ENCODE measurements at regions not wholly inside any gene's neighbourhood (a gene's known extent, or its start where the extent isn't known, plus 50 kb on each side); places are given as distances from the start of the nearest gene placed in this dataset.
"Not testable (repeated sequence)": the region's sequence is repeated elsewhere in the genome, so short reads cannot be mapped to it uniquely, and the experiment has no call there.

- CTCF ChIA-PET, result interaction anchor here (0.6 kb wide), 1 partner anchor 45 kb away, joined by 4 read pairs; no protein-coding TSS in a partner anchor
- no peaks in the 10 kb centered on the region for H3K27me3 Mint-ChIP-seq (ENCODE audit: insufficient read depth, unreplicated experiment)
Measured at GRCh38 chr15:81062937-81063336, 62.2 kb downstream of the TLNRD1 start.

GRCh38 chr15:81064253-81064652, 63.5 kb downstream of the TLNRD1 start:
- TF ChIP-seq, protein P1, sequence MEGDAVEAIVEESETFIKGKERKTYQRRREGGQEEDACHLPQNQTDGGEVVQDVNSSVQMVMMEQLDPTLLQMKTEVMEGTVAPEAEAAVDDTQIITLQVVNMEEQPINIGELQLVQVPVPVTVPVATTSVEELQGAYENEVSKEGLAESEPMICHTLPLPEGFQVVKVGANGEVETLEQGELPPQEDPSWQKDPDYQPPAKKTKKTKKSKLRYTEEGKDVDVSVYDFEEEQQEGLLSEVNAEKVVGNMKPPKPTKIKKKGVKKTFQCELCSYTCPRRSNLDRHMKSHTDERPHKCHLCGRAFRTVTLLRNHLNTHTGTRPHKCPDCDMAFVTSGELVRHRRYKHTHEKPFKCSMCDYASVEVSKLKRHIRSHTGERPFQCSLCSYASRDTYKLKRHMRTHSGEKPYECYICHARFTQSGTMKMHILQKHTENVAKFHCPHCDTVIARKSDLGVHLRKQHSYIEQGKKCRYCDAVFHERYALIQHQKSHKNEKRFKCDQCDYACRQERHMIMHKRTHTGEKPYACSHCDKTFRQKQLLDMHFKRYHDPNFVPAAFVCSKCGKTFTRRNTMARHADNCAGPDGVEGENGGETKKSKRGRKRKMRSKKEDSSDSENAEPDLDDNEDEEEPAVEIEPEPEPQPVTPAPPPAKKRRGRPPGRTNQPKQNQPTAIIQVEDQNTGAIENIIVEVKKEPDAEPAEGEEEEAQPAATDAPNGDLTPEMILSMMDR (IDR thresholded peaks at IDR 0.05; ENCODE audit: unreplicated experiment), result no peak
- no peak for DNase-seq (ENCODE audit: unreplicated experiment)
- ChIA-PET CTCF (no interaction called here), POLR2A (no interaction called here)
- no peak overlapping the region for H3K27ac Mint-ChIP-seq (ENCODE audit: low read depth, unreplicated experiment)
- H3K4me3 Mint-ChIP-seq (ENCODE audit: unreplicated experiment), result no peak overlapping the region
- H3K9me3 Mint-ChIP-seq (ENCODE audit: unreplicated experiment), result no peaks in the 10 kb centered on the region
- H3K36me3 Mint-ChIP-seq (ENCODE audit: insufficient read depth, unreplicated experiment), result peaks cover 6% of the 10 kb centered on the region
- intact Hi-C loops (cut with micrococcal nuclease), result no loop called here
- no peaks in the 10 kb centered on the region for H3K4me1 Mint-ChIP-seq (ENCODE audit: insufficient read depth, unreplicated experiment)
- H3K27me3 Mint-ChIP-seq (ENCODE audit: insufficient read depth, unreplicated experiment), result no peaks in the 10 kb centered on the region
- BruUV-seq (replicated peaks), result no TSS peak

More at GRCh38 chr15:81062937-81063336, 62.2 kb downstream of the TLNRD1 start:
- Mint-ChIP-seq H3K4me1 (ENCODE audit: insufficient read depth, unreplicated experiment) (no peaks in the 10 kb centered on the region), H3K27ac (ENCODE audit: low read depth, unreplicated experiment) (no peak overlapping the region), H3K36me3 (ENCODE audit: insufficient read depth, unreplicated experiment) (no peaks in the 10 kb centered on the region), H3K9me3 (ENCODE audit: unreplicated experiment) (no peaks in the 10 kb centered on the region), H3K4me3 (ENCODE audit: unreplicated experiment) (no peak overlapping the region)
- intact Hi-C loops (cut with micrococcal nuclease), result no loop called here
- TF ChIP-seq, protein P1 (IDR thresholded peaks at IDR 0.05; ENCODE audit: unreplicated experiment), result no peak
- no peak for DNase-seq (ENCODE audit: unreplicated experiment)
- POLR2A ChIA-PET, result no interaction called here
- no TSS peak for BruUV-seq (replicated peaks)

DNA sequence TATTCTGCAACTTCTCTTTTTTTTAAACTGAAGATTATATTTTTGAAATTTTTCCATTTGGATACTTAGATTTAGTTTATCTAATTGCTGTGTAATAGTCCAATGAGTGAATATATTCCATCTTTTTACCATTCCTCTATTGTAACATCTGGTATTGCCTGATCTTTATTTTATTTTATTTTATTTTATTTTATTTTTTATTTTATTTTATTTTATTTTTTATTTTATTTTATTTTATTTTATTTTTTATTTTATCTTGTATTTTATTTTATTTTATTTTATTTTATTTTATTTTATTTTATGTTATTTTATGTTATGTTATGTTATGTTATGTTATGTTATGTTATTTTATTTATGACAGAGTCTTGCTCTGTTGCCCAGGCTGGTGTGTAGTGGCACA, 66.5 kb upstream of the CFAP161 start:
- intact Hi-C loops (cut with micrococcal nuclease); H3K36me3 Mint-ChIP-seq (ENCODE audit: insufficient read depth, unreplicated experiment); POLR2A ChIA-PET; H3K9me3 Mint-ChIP-seq (ENCODE audit: unreplicated experiment); H3K4me3 Mint-ChIP-seq (ENCODE audit: unreplicated experiment); H3K27me3 Mint-ChIP-seq (ENCODE audit: insufficient read depth, unreplicated experiment); BruUV-seq (replicated peaks); H3K27ac Mint-ChIP-seq (ENCODE audit: low read depth, unreplicated experiment); DNase-seq (ENCODE audit: unreplicated experiment): not testable (repeated sequence)
- CTCF ChIA-PET, result interaction anchor here (1.0 to 1.2 kb wide), 3 partner anchors 199 to 626 kb away, joined by 3 to 4 read pairs (median 3); no protein-coding TSS in a partner anchor
- H3K4me1 Mint-ChIP-seq (ENCODE audit: insufficient read depth, unreplicated experiment), result peaks cover 13% of the 10 kb centered on the region

- no peaks in the 10 kb centered on the region for H3K27me3 Mint-ChIP-seq (ENCODE audit: insufficient read depth, unreplicated experiment)
- no peak for DNase-seq (ENCODE audit: unreplicated experiment)
- H3K9me3 Mint-ChIP-seq (ENCODE audit: unreplicated experiment), result no peaks in the 10 kb centered on the region
- ChIA-PET POLR2A (no interaction called here), CTCF (interaction anchor here (1.0 to 1.2 kb wide), 3 partner anchors 198 to 626 kb away, joined by 3 to 4 read pairs (median 3); no protein-coding TSS in a partner anchor)
- intact Hi-C loops (cut with micrococcal nuclease), result no loop called here
- no peak overlapping the region for H3K27ac Mint-ChIP-seq (ENCODE audit: low read depth, unreplicated experiment)
- peaks cover 7% of the 10 kb centered on the region for H3K36me3 Mint-ChIP-seq (ENCODE audit: insufficient read depth, unreplicated experiment)
- peaks cover 19% of the 10 kb centered on the region for H3K4me1 Mint-ChIP-seq (ENCODE audit: insufficient read depth, unreplicated experiment)
- BruUV-seq (replicated peaks), result no TSS peak
- TF ChIP-seq, protein P1 (IDR thresholded peaks at IDR 0.05; ENCODE audit: unreplicated experiment), result no peak
- H3K4me3 Mint-ChIP-seq (ENCODE audit: unreplicated experiment), result no peak overlapping the region
Measured at GRCh38 chr15:81068516-81068915, 65.6 kb upstream of the CFAP161 start.

GRCh38 chr15:81069356-81069755, 64.7 kb upstream of the CFAP161 start:
- Mint-ChIP-seq H3K4me3 (ENCODE audit: unreplicated experiment) (no peak overlapping the region), H3K9me3 (ENCODE audit: unreplicated experiment) (no peaks in the 10 kb centered on the region), H3K27ac (ENCODE audit: low read depth, unreplicated experiment) (no peak overlapping the region), H3K4me1 (ENCODE audit: insufficient read depth, unreplicated experiment) (peaks cover 19% of the 10 kb centered on the region), H3K36me3 (ENCODE audit: insufficient read depth, unreplicated experiment) (peaks cover 7% of the 10 kb centered on the region), H3K27me3 (ENCODE audit: insufficient read depth, unreplicated experiment) (no peaks in the 10 kb centered on the region)
- intact Hi-C loops (cut with micrococcal nuclease), result no loop called here
- BruUV-seq (replicated peaks), result no TSS peak
- TF ChIP-seq, protein P1 (IDR thresholded peaks at IDR 0.05; ENCODE audit: unreplicated experiment), result no peak
- no peak for DNase-seq (ENCODE audit: unreplicated experiment)
- ChIA-PET POLR2A (no interaction called here), CTCF (no interaction called here)
